ENCODE measurements at regions not wholly inside any gene's neighbourhood (a gene's known extent, or its start where the extent isn't known, plus 50 kb on each side); places are given as distances from the start of the nearest gene placed in this dataset.

DNA sequence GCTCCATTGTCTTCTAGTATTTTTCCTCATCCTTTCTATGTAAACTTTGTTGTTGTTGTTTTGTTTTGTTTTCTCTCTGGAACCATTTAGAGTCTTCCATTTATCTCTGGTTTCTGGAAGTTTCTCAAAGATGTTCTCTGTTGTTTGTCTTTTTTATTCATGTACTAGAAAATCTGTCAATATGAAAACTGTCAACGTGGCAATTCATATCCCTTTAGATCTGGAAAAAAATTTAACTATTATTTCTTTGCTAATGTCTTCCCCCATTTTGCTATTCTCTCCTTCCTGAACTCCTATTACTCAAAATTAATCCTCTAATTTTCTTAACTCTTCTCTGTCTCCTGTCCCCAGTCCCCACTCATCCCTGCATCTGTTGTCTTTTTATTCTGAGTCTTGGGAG, 55.9 kb upstream of the LRRN2 start:
- Histone ChIP-seq H3K79me2 (ENCODE audit: control insufficient read depth, insufficient read depth, low read length) (no peaks in the 10 kb centered on the region), H3K36me3 (ENCODE audit: control insufficient read depth, insufficient read depth, low read length) (no peaks in the 10 kb centered on the region), H3K9ac (ENCODE audit: insufficient read depth, low read length) (no peak overlapping the region), H3K4me2 (ENCODE audit: extremely low read depth, insufficient read depth, low read length) (no peak overlapping the region), H2AFZ (ENCODE audit: low read length) (no peak overlapping the region), H3K4me1 (ENCODE audit: control insufficient read depth, extremely low read depth, insufficient read depth, low read length) (no peaks in the 10 kb centered on the region), H3K4me3 (replicated peaks in 1 of 4; ENCODE audit: control extremely low read depth in 1 of 4, insufficient read depth in 1 of 4, low read depth in 3 of 4, low read length in 4 of 4) (no peak overlapping the region), H4K20me1 (ENCODE audit: control insufficient read depth, extremely low read depth, insufficient read depth, low read length) (no peaks in the 10 kb centered on the region), H3K27ac (ENCODE audit: insufficient read depth, low read length) (no peak overlapping the region), H3K27me3 (ENCODE audit: control insufficient read depth, insufficient read depth, low read length) (peaks cover 13% of the 10 kb centered on the region), H3K9me3 (ENCODE audit: control insufficient read depth, insufficient read depth, low read depth, low read length) (no peaks in the 10 kb centered on the region)
- no peak for TF ChIP-seq CTCF (conservative IDR thresholded peaks at IDR 0.05 in 1 of 2, IDR thresholded peaks at IDR 0.05 in 1 of 2; ENCODE audit: low read depth in 1 of 2, low read length in 2 of 2)
- no peak for TF ChIP-seq EZH2 (IDR thresholded peaks at IDR 0.05; ENCODE audit: low read length, missing control alignments)
- DNase-seq (ENCODE audit: low read depth in 2 of 2): no peak

GRCh38 chr1:204742676-204743251, 57.2 kb upstream of the LRRN2 start:
- Histone ChIP-seq H3K9me3 (ENCODE audit: control insufficient read depth, insufficient read depth, low read depth, low read length) (no peaks in the 10 kb centered on the region), H4K20me1 (ENCODE audit: control insufficient read depth, extremely low read depth, insufficient read depth, low read length) (no peaks in the 10 kb centered on the region), H3K27ac (ENCODE audit: insufficient read depth, low read length) (no peak overlapping the region), H3K79me2 (ENCODE audit: control insufficient read depth, insufficient read depth, low read length) (no peaks in the 10 kb centered on the region), H3K27me3 (ENCODE audit: control insufficient read depth, insufficient read depth, low read length) (peaks cover 13% of the 10 kb centered on the region), H3K9ac (ENCODE audit: insufficient read depth, low read length) (no peak overlapping the region), H3K4me2 (ENCODE audit: extremely low read depth, insufficient read depth, low read length) (no peak overlapping the region), H3K4me3 (replicated peaks in 1 of 4; ENCODE audit: control extremely low read depth in 1 of 4, insufficient read depth in 1 of 4, low read depth in 3 of 4, low read length in 4 of 4) (no peak overlapping the region), H2AFZ (ENCODE audit: low read length) (no peak overlapping the region), H3K4me1 (ENCODE audit: control insufficient read depth, extremely low read depth, insufficient read depth, low read length) (no peaks in the 10 kb centered on the region), H3K36me3 (ENCODE audit: control insufficient read depth, insufficient read depth, low read length) (no peaks in the 10 kb centered on the region)
- no peak for DNase-seq (ENCODE audit: low read depth in 2 of 2)
- TF ChIP-seq EZH2 (IDR thresholded peaks at IDR 0.05; ENCODE audit: low read length, missing control alignments) (no peak), CTCF (conservative IDR thresholded peaks at IDR 0.05 in 1 of 2, IDR thresholded peaks at IDR 0.05 in 1 of 2; ENCODE audit: low read depth in 1 of 2, low read length in 2 of 2) (no peak)

DNA sequence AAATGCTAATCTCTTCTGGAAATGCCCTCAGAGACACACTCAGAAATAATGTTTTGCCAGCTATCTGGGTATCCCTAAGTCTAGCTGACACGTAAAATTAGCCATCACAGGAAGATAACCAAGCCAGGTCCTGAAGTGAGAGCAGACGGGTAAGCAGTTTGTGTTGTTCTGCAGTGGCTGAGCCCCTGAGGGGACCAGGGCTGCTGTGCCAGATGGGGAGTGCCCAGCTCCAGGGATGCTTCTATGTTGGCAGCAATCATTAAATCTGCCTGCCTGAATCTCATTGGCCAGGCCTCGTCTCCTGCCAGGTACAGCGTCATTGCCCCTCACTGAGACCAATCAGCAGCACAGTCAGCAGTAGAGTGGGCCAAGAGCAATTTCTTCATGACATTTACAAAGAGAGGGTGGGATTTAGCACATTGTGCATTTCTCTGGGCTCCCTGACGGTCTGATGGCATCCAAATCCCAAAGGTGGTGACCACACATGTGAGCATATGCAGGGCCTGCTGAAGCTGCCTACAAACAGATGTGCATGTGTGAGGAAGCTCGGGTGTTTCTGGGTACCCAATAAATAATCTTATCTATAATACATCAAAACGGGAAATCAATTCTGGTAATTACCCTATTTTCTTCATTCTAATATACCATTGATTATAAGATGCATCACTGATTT, 58.7 kb upstream of the LRRN2 start:
- no peak for DNase-seq (ENCODE audit: low read depth in 2 of 2)
- H3K4me3 ChIP-seq (replicated peaks in 1 of 4; ENCODE audit: control extremely low read depth in 1 of 4, insufficient read depth in 1 of 4, low read depth in 3 of 4, low read length in 4 of 4): no peak overlapping the region
- no peak overlapping the region for H3K27ac ChIP-seq (ENCODE audit: insufficient read depth, low read length)
- no peaks in the 10 kb centered on the region for H3K36me3 ChIP-seq (ENCODE audit: control insufficient read depth, insufficient read depth, low read length)
- H3K4me2 ChIP-seq (ENCODE audit: extremely low read depth, insufficient read depth, low read length): no peak overlapping the region
- H3K27me3 ChIP-seq (ENCODE audit: control insufficient read depth, insufficient read depth, low read length): peaks cover 13% of the 10 kb centered on the region
- no peaks in the 10 kb centered on the region for H3K4me1 ChIP-seq (ENCODE audit: control insufficient read depth, extremely low read depth, insufficient read depth, low read length)
- H3K79me2 ChIP-seq (ENCODE audit: control insufficient read depth, insufficient read depth, low read length): no peaks in the 10 kb centered on the region
- H3K9me3 ChIP-seq (ENCODE audit: control insufficient read depth, insufficient read depth, low read depth, low read length): no peaks in the 10 kb centered on the region
- no peak overlapping the region for H2AFZ ChIP-seq (ENCODE audit: low read length)
- H3K9ac ChIP-seq (ENCODE audit: insufficient read depth, low read length): no peak overlapping the region
- no peaks in the 10 kb centered on the region for H4K20me1 ChIP-seq (ENCODE audit: control insufficient read depth, extremely low read depth, insufficient read depth, low read length)
- TF ChIP-seq CTCF (conservative IDR thresholded peaks at IDR 0.05 in 1 of 2, IDR thresholded peaks at IDR 0.05 in 1 of 2; ENCODE audit: low read depth in 1 of 2, low read length in 2 of 2) (no peak), EZH2 (IDR thresholded peaks at IDR 0.05; ENCODE audit: low read length, missing control alignments) (no peak)

Data from fibroblast of lung (primary cell).